ENCODE measurements at regions not wholly inside any gene's neighbourhood (a gene's known extent, or its start where the extent isn't known, plus 50 kb on each side); places are given as distances from the start of the nearest gene placed in this dataset.

GRCh38 chr3:90043287-90043686, 935.9 kb downstream of the EPHA3 start:
- no peaks in the 10 kb centered on the region for H4K20me1 ChIP-seq (ENCODE audit: insufficient read depth, low read length)

GRCh38 chr3:90044084-90044816, 936.8 kb downstream of the EPHA3 start:
- WGBS (ENCODE audit: low lambda C conversion rate): 2% methylated on average over 1 of the region's 1 CpG
- Histone ChIP-seq H3K79me2 (ENCODE audit: insufficient read depth, low read length) (no peaks in the 10 kb centered on the region), H3K27me3 (ENCODE audit: control insufficient read depth in 1 of 2, insufficient read depth in 2 of 2, low read length in 2 of 2) (no peaks in the 10 kb centered on the region), H3K4me1 (ENCODE audit: insufficient read depth, low read length) (no peaks in the 10 kb centered on the region), H3K9me3 (ENCODE audit: low read length) (no peaks in the 10 kb centered on the region), H4K20me1 (ENCODE audit: insufficient read depth, low read length) (no peaks in the 10 kb centered on the region), H3K9ac (ENCODE audit: insufficient read depth, low read depth, low read length) (no peak overlapping the region), H3K4me3 (replicated peaks in 1 of 3; ENCODE audit: insufficient read depth in 1 of 3, low read depth in 2 of 3, low read length in 3 of 3) (no peak overlapping the region), H3K27ac (ENCODE audit: extremely low read length, insufficient read depth, low read length) (no peak overlapping the region), H3K4me2 (ENCODE audit: low read depth, low read length) (no peak overlapping the region), H2AFZ (ENCODE audit: low read length) (no peak overlapping the region), H3K36me3 (replicated peaks in 1 of 2; ENCODE audit: control insufficient read depth in 1 of 2, insufficient read depth in 2 of 2, low read length in 2 of 2) (no peaks in the 10 kb centered on the region)
- ChIA-PET POLR2A (no interaction called here), CTCF (ENCODE audit: low intra/inter-chr PET ratio, low total read pairs) (no interaction called here)
- in situ Hi-C loops (cut with HindIII; ENCODE audit: extremely low pct_ligation_motif_present, low pct_unique_long_range_greater_than_20kb) (no loop called here), intact Hi-C loops (cut with micrococcal nuclease; ENCODE audit: unreplicated experiment) (no loop called here)
- no TSS peak for BruUV-seq (replicated peaks)
- no peak for DNase-seq (ENCODE audit: low spot score)
- no peak for ATAC-seq
- peak; percentile 83 to 93 for TF ChIP-seq MAFK (conservative IDR thresholded peaks at IDR 0.05 in 1 of 2, IDR thresholded peaks at IDR 0.05 in 1 of 2; ENCODE audit: low read length in 2 of 2)
- TF ChIP-seq SNAPC2 (CRISPR knock-in tag; IDR thresholded peaks at IDR 0.05): no peak
- no peak for TF ChIP-seq CCAR2 (optimal IDR thresholded peaks at IDR 0.05; ENCODE audit: low read depth, low read length)
- TF ChIP-seq ZNF335 (CRISPR knock-in tag; IDR thresholded peaks at IDR 0.05): no peak
- TF ChIP-seq MAFF (IDR thresholded peaks at IDR 0.05; ENCODE audit: low read depth, low read length): peak; percentile 85
- no peak for FAIRE-seq

More at GRCh38 chr3:90043287-90043686, 935.9 kb downstream of the EPHA3 start:
- H3K9me3 ChIP-seq (ENCODE audit: low read length): no peaks in the 10 kb centered on the region
- ATAC-seq (no peak), DNase-seq (ENCODE audit: low spot score) (no peak), FAIRE-seq (no peak)
- ChIA-PET CTCF (ENCODE audit: low intra/inter-chr PET ratio, low total read pairs) (no interaction called here), POLR2A (no interaction called here)
- TF ChIP-seq SMYD3 (CRISPR knock-in tag; IDR thresholded peaks at IDR 0.05) (no peak), ZNF569 (CRISPR knock-in tag; IDR thresholded peaks at IDR 0.05; ENCODE audit: borderline replicate concordance) (no peak), TBX3 (IDR thresholded peaks at IDR 0.05; ENCODE audit: borderline replicate concordance) (no peak), ZNF251 (CRISPR knock-in tag; IDR thresholded peaks at IDR 0.05) (no peak), CSRNP2 (CRISPR knock-in tag; conservative IDR thresholded peaks at IDR 0.05; ENCODE audit: low read depth) (no peak), SRSF9 (IDR thresholded peaks at IDR 0.05; ENCODE audit: borderline replicate concordance, insufficient read depth, low read depth, low read length, poor library complexity, severe bottlenecking) (no peak)
- in situ Hi-C loops (cut with HindIII; ENCODE audit: extremely low pct_ligation_motif_present, low pct_unique_long_range_greater_than_20kb): no loop called here
- no peaks in the 10 kb centered on the region for H3K36me3 ChIP-seq (replicated peaks in 1 of 2; ENCODE audit: control insufficient read depth in 1 of 2, insufficient read depth in 2 of 2, low read length in 2 of 2)
- H3K4me3 ChIP-seq (replicated peaks in 1 of 3; ENCODE audit: insufficient read depth in 1 of 3, low read depth in 2 of 3, low read length in 3 of 3): no peak overlapping the region
- H2AFZ ChIP-seq (ENCODE audit: low read length): no peak overlapping the region
- intact Hi-C loops (cut with micrococcal nuclease; ENCODE audit: unreplicated experiment): no loop called here
- no peaks in the 10 kb centered on the region for H3K79me2 ChIP-seq (ENCODE audit: insufficient read depth, low read length)
- no peak overlapping the region for H3K9ac ChIP-seq (ENCODE audit: insufficient read depth, low read depth, low read length)
- under 1% methylated on average over 5 of the region's 5 CpGs for WGBS (ENCODE audit: low lambda C conversion rate)
- no peaks in the 10 kb centered on the region for H3K27me3 ChIP-seq (ENCODE audit: control insufficient read depth in 1 of 2, insufficient read depth in 2 of 2, low read length in 2 of 2)
- BruUV-seq (replicated peaks): no TSS peak
- H3K4me2 ChIP-seq (ENCODE audit: low read depth, low read length): no peak overlapping the region
- H3K27ac ChIP-seq (ENCODE audit: extremely low read length, insufficient read depth, low read length): no peak overlapping the region
- H3K4me1 ChIP-seq (ENCODE audit: insufficient read depth, low read length): no peaks in the 10 kb centered on the region

Measured in HepG2 (cell line).